ENCODE measurements at regions not wholly inside any gene's neighbourhood (a gene's known extent, or its start where the extent isn't known, plus 50 kb on each side); places are given as distances from the start of the nearest gene placed in this dataset.
"Not testable (repeated sequence)": the region's sequence is repeated elsewhere in the genome, so short reads cannot be mapped to it uniquely, and the experiment has no call there.

DNA sequence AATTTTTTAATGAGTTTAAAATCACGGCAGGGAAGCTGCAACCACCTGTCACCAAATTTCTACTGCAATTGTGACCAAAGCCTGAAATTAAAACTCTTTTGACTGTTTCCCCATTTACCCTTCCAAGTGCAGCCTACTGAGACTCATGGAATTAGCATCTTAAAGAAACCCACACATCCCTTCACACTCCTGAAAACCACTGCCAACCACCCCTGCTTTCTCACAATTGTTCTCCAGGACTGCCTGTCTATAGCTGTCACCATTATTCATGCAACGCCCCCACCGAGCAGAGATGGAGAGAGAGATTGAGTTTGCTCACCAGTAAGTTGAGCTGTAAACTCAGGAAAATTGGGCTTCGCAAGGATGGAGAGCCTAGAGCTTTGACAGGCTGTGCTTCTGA is 383.8 kb upstream of the SORCS1 start:
- FAIRE-seq: no peak

DNA sequence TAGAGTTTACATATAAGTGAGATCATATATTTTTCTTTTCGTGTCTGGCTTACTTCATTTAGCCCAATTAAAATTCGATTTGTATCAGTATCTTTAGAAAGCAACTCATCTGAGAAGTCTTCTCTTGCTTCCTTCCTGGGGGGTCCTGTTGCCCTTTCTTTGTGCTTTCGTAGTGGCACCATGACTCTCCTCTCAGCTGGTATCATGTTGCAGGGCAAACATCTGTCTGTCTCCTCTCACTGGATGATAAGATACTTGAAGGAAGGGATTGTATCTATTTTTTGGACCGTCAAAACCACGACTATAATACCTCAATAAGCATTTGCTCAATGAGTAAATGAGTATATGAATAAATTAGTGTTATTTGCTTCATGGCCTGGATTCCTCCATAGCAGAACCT is 382.5 kb upstream of the SORCS1 start:
- no peak for FAIRE-seq

DNA sequence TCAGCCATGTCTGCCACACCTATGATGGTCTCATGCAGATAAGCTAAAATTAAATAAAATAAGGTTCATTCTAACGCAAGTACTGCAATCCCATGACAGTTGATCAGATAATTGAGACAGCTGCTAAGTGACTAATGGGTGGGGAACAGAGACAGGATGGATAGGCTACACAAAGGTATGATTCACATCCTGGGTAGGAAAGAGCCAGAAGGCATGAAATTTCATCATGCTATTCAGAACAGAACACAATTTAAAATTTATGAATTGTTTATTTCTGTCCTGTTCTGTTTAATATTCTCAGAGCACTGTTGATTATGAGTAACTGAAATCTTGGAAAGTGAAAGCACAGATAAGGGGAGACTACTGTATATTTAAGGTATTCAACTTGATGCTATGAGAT is 381.8 kb upstream of the SORCS1 start:
- FAIRE-seq: no peak

DNA sequence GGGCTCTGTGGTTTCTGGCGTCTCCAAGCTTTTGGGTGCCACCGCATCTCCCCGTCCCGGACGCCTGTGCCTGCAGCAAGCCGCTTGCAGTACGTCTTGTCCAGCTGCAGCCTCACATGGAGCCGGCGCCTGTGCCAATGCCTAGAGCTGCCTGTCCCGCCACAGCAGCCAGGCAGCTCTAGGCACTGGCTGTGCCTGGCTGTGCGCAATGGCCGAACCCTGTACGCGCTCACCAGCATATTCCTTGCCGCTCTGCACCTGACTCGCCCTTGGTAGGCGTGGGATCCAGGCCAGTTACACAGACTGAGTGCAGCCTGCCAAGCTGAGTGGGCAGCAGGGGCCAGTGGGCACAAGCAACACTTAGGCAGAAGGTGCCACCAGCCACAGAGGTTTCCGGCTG is 381.2 kb upstream of the SORCS1 start:
- no peak for FAIRE-seq

DNA sequence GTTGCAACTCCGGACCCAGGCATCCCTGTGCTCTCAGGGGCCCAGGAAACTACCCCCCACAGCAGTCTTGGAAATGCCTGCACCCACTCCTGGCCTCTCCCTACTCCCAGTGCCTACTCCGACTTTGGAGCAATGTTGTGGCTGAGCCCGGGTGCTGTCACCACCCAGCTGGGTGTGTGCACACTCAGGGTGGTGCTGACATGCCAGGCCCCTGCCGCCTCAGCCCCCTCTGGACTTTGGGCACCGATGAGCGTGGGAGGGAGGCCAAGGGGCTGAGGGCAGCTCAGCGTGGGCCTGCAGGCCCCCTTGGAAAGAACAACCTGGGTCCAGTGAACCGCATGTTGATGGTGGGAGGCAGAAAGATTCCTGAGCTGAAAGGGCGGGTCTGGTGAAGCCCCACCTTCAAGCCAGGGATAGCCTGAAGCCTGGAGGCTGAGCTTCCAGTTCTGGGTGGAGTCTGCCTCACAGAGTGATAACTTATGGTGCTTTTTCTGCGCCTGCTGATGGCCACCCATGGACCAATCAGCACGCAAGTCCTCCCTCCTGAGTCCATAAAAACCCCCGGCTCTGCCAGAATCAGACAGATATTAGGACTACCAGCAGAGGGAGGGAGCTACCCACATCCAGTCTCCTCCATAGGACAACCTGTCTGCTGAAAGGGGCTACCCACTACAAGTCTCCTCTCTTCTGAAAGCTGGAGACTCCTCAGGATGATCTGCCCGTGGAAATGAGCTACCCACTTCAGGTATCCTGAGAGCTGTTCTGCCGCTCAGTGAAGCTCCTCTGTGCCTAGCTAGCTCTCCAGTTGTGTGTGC is 380.4 kb upstream of the SORCS1 start:
- no peak for FAIRE-seq

DNA sequence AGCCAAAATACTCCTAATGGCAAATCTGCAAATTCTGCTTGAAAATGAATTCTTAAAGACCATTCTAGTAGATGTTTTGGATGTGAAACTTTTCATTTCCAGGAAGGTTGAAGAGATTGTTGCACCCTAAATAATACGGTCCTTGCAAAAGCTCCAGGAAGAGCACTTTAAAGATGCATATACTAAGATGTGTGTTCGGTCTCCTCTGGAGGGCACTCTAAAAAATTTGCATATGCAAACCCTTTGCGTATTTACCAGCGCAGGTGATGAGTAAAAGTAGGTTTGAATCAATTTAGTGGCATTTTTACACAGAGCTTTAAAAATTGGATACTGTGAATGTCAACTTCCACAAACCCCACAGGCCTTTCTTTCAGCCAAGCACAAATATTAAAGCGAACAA is 378.1 kb upstream of the SORCS1 start:
- no peak for FAIRE-seq

DNA sequence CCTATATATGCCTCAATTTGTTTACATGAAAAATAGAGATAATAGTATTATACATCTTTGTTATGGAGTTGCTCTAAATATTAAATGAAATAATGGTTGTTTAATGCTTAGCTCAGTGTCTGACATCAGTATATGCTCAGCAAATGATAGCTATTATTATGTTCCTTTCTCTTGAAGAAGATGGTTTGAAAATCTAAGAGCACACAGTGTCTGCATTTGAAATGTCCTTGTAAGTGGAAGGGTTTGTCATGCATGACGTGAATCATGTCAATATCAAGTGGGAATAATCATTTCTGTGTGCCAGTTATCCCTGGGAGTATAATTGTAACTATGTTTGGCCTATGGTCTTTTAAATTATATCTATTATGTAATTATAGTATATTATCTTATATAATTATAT is 377.5 kb upstream of the SORCS1 start:
- no peak for FAIRE-seq

DNA sequence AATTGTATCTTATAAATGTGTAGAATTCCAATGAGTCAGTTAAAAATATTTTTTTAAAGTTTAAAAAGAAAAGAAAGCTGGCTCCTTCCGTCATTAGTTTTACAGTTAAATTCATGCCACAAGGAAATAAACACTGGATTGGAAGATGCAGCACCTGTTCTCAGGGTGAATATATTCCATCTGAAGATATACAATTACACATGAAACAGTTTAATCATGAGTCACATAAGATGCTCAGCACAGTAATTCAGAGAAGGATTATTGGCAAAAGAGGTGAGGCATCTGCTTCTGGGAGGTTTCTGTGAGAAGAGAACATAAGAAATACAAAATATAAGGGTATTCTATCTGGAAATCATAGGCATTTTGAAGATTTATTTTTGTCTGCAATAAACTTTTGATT is 376.5 kb upstream of the SORCS1 start:
- no peak for FAIRE-seq

DNA sequence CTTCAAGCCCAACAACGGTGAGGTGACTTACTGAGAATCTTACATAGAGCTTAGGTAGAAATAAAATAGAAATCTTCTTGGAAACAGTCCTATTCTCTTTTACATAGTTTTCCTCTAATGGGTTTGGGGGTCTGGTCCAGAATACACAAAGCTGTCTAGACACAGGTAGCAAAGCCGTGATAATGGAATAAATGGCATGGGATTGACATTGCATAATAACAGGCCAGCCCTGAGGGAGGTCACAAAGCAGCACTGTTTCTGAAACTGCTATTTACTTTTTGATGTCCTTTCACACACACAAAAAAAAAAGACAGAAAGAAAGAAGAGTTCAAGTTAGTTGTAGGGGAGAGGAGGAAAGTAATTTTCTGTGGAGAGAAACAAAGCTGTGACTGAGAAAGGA is 364.8 kb upstream of the SORCS1 start:
- FAIRE-seq: no peak

DNA sequence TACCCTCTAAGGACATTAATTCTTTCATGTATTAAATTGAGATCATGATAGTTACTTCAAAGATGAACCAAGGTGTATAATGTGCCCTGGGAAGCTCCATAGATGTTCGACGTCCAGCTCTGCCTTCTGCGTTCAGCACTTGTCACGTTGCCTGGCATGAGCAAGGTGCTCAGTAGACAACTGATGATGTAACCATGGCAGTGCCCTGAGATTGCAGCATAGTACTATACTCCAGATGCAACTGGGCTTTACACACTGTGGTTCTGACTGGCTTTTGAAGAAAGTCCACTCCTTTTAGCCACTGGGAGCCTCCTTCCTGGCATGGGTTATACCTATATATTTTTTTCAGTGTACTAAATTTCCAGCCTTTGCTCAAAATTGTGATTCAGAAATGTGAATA is 355.8 kb upstream of the SORCS1 start:
- no peak for FAIRE-seq

DNA sequence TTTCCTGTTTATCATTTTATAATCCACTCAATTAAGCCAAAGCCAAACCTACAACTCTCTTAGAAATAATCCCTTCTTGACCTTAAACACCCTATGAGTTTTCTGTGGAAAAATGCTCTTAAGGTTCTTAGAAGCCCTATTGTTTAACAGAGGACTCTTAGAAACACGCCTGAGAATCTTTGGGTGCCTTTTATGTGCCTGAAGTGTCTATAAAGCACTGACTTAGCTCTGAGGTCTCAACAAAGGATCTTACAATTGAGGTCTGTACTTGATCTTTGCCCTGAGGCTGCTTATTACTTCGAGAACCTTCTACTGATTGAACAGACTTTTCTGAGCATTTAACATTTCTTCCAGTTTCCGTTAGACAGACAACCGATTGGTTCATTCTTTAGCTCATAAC is 353.3 kb upstream of the SORCS1 start:
- FAIRE-seq: no peak

DNA sequence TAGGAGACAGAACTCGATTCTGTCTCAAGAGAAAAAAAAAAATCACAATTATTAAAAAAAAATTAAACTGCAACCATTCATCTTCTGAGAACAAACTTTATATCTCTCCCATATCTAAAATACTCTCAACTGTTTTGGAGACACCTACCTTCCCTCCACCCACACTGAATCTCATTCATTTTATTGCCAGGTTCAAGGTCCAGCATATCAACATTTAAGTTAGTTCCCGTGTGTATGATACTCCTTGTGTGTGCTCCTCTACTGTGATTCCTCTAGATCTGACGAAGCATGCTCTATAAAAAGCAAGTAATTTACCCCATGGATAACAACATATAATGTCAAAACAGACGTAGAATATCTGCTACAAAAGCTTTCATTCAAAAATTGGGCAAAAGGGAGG is 351.8 kb upstream of the SORCS1 start:
- FAIRE-seq: peak; percentile 43

DNA sequence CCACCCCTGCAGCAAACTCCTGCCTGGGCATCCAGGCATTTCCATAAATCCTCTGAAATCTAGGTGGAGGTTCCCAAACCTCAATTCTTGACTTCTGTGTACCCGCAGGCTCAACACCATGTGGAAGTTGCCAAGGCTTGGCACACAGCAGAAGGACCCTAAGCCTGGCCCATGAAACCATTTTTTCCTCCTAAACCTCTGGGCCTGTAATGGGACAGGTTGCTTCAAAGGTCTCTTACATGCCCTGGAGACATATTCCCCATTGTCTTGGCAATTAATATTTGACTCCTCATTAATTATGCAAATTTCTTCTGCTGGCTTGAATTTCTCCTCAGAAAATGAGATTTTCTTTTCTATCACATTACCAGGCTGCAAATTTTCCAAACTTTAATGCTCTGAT is 339.5 kb upstream of the SORCS1 start:
- FAIRE-seq: not testable (repeated sequence)

DNA sequence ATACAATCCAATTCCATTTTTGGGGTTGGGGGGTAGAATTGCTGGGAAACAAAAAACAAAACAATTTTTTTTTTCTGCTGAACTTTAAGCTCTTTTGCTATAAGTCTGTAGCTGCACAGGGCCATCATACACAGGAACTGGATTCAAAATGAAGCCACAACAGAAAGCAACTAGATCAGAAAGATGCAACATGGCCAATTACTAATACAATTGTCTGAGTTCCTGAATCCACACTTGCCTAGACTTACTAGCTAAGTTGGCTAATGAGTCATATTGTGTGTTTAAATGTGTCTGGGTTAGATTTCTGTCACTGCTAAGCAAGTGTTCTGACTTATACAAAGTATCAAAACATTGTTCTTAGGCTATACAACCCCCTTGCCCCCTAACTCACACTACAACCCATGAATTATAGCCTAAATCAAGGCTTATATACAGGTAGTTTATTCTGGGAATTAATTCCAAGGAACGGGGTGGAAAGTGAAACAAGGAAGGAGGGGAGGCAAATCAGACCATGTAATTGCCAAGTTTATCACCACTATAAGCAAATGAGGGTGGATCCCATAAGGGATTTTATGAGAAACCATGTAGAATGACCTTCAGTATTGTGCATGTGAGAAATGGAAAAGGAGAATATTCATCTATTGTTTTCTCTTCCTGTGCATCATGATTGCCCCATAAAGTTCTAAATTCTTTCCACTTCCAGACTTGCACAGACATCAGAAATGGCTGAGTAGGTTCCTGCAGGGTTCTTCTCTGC is 337.9 kb upstream of the SORCS1 start:
- FAIRE-seq: no peak

DNA sequence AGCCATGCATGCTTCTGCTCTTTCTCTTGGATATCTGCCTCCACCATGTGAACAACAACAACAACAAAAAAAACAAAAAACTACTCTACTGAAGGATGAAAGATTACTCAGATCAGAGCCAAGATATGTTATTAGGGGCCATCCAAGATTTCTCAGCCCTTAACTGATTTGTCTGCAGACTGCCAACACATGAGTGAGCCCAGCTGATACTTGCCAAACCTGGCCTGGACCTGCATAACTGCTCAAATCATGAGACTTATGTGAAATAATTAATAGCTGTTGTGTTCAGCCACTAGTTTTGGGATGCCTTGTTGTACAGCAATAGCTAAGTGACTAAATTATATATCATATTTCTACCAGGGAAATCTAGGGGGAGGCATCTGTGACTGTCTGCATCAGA is 334.5 kb upstream of the SORCS1 start:
- no peak for FAIRE-seq

DNA sequence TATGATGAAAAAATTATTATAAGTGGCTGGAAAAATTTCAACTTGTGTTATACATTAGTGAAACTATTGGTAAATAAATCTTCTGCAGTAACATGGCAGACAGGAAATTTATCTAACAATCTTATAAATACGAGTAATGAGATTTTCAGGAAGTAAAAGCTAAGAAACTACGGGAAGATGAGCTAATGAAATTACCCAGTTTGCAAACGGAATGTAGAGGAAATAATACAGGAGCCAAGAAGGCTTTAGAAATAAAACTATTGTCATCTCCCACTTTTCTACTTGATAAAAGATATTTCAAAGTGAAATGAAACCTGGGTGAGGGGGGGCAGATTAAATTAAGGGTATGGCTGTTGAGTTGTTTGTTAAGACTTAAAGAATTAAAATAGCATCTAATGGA is 332.5 kb upstream of the SORCS1 start:
- FAIRE-seq: no peak

DNA sequence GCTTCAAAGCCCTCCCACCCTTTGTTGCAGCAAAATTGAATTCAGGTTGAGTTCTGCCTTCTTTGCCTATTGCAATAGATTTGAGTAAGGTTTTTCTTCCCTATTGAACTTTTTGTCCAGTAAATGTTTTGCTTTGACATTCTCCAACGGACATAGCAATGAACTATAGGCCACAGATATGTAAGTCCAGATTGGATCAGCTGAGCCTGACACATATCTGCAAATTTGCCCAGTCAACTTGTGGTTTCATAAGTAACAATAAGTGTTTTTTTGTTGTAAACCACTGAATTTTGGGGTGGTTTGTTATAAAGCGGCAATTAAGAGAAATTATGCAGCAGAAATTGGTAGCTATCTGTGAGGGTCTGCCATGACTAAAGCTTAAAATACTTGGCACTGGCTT is 332.1 kb upstream of the SORCS1 start:
- FAIRE-seq: no peak

DNA sequence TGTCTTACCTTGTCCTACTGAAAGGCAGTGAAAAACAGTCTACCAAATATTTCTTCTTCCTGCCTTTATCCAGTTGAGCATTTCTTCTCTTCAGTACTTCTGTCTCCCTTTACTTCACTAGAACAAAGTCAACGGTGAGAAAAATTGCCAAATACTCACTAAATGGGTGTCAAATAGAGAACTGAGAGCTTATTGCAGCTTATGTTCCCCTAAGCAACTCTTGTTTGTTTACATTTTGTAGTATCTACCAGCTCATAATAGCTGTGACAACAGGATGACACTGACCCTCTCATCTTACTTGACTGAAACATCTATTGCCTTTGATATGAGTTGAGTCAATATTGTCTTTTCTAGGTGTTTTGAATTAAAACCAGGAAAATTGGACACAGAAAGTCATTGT is 327.9 kb upstream of the SORCS1 start:
- no peak for FAIRE-seq

DNA sequence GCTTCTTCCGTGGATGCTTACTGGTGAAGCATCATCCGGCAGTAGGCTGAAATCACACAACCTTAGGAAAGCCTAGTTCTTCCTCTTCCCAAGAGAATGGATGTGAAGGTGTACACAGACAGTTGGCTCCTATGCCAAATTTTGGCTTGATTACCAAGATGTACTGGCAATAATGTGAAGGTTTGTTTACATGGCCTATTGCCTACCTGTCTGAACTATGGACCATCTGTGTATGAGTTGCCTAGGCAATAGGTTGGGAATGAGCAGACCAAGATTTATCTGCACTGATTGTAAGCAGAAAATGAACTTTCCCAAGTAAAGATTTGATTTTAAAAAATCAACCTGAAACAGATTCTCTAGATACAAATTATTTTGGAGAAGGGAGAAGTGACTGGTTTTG is 325.9 kb upstream of the SORCS1 start:
- FAIRE-seq: no peak

DNA sequence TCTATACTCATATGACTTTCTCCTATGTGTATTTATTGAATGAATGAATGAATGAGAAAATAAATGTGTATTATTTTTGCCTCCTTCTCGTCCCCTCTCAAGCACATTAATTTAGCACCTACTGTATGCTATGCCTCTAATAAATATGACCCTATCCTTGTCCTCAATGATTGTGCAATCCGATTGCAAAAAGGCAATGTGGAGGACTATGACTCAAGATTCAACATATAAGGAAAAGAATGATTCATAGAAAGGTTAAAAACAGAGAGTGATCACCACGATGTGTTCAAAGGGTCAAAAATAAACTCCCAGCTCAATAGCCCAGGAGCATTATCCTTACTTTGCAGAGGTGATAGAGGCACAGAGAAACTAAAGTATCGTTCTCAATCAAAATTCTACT is 322.8 kb upstream of the SORCS1 start:
- FAIRE-seq: no peak

DNA sequence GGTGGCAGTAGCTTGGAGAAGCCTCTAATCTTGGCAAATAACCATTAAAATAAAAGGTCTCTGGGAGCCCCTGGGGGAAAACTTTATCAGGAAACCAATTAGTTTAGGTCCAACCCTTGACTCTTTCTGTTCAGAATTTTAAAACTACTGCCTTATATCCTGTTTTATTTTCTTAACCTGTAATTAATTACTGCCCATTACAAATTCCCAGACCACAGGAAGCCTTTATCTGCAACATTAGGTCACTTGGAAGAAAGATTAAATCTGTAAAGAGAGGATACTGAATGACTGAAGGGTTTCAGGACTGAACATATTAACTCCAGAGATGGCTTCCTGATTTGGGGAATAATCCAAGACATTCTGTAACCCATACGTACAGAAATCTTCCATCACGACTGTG is 320.5 kb upstream of the SORCS1 start:
- FAIRE-seq: no peak

DNA sequence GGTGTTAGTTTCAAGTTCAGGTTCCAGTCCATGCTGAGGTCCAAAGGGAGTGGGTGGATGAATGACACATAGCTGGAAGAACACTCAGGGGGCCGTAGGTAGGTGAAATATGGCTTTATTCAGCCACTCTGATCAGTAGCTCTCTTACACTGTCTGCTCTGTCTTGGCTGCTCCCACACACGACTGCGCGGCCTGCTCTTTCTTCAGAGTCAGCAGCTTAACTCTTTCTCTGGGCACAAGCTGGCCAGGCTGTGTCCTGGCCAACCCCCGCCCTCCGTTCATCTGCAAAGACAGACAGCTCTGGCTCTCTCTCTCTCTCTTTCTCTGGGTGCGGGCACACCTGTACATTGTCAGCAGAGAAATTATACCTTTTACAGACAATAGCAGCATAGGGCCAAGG is 317.4 kb upstream of the SORCS1 start:
- no peak for FAIRE-seq

DNA sequence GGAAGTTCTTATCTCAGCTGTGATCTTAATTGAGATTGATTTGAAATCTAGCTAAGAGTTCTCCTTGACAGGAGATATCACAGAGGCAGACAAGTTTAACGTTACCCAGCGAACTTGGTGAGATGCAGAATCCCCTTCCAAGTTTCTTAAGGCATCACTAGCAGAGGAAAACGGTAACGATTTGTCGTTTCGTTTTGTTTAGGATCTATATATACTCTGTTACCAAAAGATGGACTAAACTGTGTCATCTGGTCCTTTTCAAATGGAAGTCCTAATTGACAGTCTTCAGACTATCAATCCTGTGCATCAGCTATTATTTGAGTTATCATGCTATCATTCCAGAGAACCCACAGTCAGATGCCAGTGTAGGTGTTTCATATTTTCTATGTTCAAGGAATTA is 316.7 kb upstream of the SORCS1 start:
- FAIRE-seq: no peak

DNA sequence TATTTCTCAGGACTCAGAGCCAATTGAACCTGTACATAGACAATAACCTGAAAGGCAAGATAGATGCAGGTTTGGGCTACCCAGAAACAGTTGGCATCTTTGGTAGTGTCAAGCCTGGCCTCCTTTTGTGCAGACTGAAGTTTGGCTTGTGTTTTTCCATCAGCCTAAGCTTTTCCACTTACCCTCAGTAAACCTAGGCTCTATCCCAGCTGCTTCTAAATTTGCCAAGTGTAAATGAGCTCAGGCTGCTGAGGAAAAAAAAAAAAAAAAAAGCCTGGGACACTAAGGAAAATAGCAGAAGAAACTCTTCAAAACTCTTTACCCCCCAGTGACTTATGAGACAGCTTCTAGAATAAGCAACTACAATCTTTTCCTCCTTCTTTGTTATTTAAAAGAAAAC is 316.3 kb upstream of the SORCS1 start:
- no peak for FAIRE-seq

DNA sequence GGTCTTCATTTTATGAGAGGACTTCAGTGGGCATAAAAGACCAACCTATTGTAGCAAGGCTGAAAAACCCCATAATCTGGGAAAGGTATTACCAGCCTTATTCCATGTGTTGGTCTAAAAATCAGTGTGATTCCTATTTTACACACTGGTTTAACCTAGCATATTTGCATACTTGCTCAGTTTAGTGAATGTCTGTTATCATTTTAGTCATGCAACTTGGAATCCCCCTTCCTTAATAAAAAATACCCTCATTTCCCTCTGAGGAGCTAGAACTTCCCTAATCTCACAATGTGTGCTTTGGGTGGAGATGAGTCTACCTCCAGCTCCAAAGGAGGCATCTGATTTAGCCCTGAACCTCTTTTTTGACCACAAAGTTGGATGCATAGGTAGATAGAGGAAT is 312.8 kb upstream of the SORCS1 start:
- FAIRE-seq: no peak

All from colon (tissue), 2 donors.